ENCODE measurements at regions not wholly inside any gene's neighbourhood (a gene's known extent, or its start where the extent isn't known, plus 50 kb on each side); places are given as distances from the start of the nearest gene placed in this dataset.

DNA sequence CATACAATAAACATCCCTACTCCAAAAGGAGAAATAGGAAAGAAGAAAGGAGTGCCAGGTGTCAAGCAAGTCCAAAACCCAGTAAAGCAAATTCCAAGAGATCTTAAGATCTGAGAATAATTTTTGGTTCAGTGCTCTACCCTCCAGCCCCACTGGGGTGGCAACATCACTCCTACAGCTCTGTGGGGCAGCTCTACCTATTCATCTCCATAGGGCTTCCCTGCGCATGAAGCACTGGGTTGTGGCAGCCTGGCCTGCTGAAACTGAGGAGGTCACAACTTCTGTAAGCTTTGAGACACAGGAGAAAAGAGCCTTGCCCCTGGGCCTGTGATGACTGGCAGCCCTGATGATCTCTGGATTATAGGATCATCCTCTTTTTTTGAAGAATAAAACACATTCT is 378.2 kb upstream of the SOX14 start:
- Histone ChIP-seq H3F3A (ENCODE audit: low read depth) (no peaks in the 10 kb centered on the region), H3K4me3 (ENCODE audit: low read length, poor library complexity, severe bottlenecking) (no peak overlapping the region), H3K9me2 (replicated peaks; ENCODE audit: low read depth, low read length) (no peaks in the 10 kb centered on the region), H2AFZ (ENCODE audit: low read length) (no peak overlapping the region), H3K9me3 (ENCODE audit: insufficient read depth, low read depth, low read length) (no peaks in the 10 kb centered on the region), H3K36me3 (ENCODE audit: insufficient read depth, low read length) (no peaks in the 10 kb centered on the region), H4K20me1 (ENCODE audit: insufficient read depth, low read length, poor library complexity, severe bottlenecking) (no peaks in the 10 kb centered on the region), H3K9ac (ENCODE audit: low read depth, low read length, poor library complexity, severe bottlenecking) (no peak overlapping the region), H3K4me1 (ENCODE audit: insufficient read depth, low read length, poor library complexity, severe bottlenecking) (no peaks in the 10 kb centered on the region), H3K27me3 (ENCODE audit: insufficient read depth, low read length, poor library complexity, severe bottlenecking) (no peaks in the 10 kb centered on the region), H3K79me2 (ENCODE audit: insufficient read depth, low read length) (no peaks in the 10 kb centered on the region), H3K4me2 (ENCODE audit: low read depth, low read length, poor library complexity, severe bottlenecking) (no peak overlapping the region)
- no peak for TF ChIP-seq EZH2phosphoT487 (IDR thresholded peaks at IDR 0.05; ENCODE audit: borderline replicate concordance)
- TF ChIP-seq, protein P1, sequence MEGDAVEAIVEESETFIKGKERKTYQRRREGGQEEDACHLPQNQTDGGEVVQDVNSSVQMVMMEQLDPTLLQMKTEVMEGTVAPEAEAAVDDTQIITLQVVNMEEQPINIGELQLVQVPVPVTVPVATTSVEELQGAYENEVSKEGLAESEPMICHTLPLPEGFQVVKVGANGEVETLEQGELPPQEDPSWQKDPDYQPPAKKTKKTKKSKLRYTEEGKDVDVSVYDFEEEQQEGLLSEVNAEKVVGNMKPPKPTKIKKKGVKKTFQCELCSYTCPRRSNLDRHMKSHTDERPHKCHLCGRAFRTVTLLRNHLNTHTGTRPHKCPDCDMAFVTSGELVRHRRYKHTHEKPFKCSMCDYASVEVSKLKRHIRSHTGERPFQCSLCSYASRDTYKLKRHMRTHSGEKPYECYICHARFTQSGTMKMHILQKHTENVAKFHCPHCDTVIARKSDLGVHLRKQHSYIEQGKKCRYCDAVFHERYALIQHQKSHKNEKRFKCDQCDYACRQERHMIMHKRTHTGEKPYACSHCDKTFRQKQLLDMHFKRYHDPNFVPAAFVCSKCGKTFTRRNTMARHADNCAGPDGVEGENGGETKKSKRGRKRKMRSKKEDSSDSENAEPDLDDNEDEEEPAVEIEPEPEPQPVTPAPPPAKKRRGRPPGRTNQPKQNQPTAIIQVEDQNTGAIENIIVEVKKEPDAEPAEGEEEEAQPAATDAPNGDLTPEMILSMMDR (conservative IDR thresholded peaks at IDR 0.05; ENCODE audit: low read length): no peak

DNA sequence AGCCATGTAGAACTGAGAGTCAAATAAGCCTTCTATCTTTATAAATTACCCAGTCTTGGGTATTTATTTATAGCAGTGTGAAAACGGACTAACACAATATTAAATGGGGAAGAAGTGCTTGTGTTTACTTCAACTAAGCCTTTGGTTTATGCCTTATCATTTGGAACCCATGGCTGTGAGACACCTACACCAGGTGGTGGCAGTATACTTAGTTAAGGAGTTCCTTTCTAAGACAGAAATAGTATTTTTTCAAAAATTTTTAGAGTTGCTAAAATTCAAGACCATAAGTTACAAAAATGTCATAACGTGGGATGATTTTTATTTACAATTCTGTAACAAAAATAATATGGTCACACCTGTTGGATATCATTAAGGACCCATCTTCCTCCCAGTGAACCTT is 354.5 kb upstream of the SOX14 start:
- no peak overlapping the region for H3K4me3 ChIP-seq (ENCODE audit: low read length, poor library complexity, severe bottlenecking)
- H3K36me3 ChIP-seq (ENCODE audit: insufficient read depth, low read length): no peaks in the 10 kb centered on the region
- H3K4me2 ChIP-seq (ENCODE audit: low read depth, low read length, poor library complexity, severe bottlenecking): no peak overlapping the region
- no peaks in the 10 kb centered on the region for H3K9me2 ChIP-seq (replicated peaks; ENCODE audit: low read depth, low read length)
- H3K9me3 ChIP-seq (ENCODE audit: insufficient read depth, low read depth, low read length): no peaks in the 10 kb centered on the region
- H4K20me1 ChIP-seq (ENCODE audit: insufficient read depth, low read length, poor library complexity, severe bottlenecking): no peaks in the 10 kb centered on the region
- no peaks in the 10 kb centered on the region for H3K79me2 ChIP-seq (ENCODE audit: insufficient read depth, low read length)
- no peaks in the 10 kb centered on the region for H3K4me1 ChIP-seq (ENCODE audit: insufficient read depth, low read length, poor library complexity, severe bottlenecking)
- no peak for TF ChIP-seq EZH2phosphoT487 (IDR thresholded peaks at IDR 0.05; ENCODE audit: borderline replicate concordance)
- TF ChIP-seq, protein P1 (conservative IDR thresholded peaks at IDR 0.05; ENCODE audit: low read length): peak; percentile 33; the same call in 1 of the 2 replicates
- no peaks in the 10 kb centered on the region for H3F3A ChIP-seq (ENCODE audit: low read depth)
- H3K27me3 ChIP-seq (ENCODE audit: insufficient read depth, low read length, poor library complexity, severe bottlenecking): no peaks in the 10 kb centered on the region
- no peak overlapping the region for H3K9ac ChIP-seq (ENCODE audit: low read depth, low read length, poor library complexity, severe bottlenecking)
- no peak overlapping the region for H2AFZ ChIP-seq (ENCODE audit: low read length)

DNA sequence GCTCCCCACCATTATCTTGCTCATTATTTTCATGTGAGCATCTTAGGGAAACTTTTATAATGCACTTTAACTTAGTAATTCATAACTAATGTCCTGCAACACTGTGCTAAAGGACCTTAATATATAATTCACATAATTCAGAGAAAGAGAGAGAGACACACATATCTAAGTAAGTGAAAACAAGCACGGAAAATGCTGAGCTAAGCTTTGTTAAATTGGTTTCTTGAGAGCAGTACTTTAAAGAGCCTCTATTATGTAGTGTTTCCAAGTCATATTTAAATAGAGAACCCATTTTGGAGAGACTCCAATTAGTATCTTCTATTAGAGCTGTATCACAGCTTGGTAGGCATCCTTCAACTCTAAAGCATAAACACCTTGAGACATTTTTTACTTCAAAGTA is 354.1 kb upstream of the SOX14 start:
- H3K9ac ChIP-seq (ENCODE audit: low read depth, low read length, poor library complexity, severe bottlenecking): no peak overlapping the region
- no peaks in the 10 kb centered on the region for H3K4me1 ChIP-seq (ENCODE audit: insufficient read depth, low read length, poor library complexity, severe bottlenecking)
- no peak overlapping the region for H3K4me2 ChIP-seq (ENCODE audit: low read depth, low read length, poor library complexity, severe bottlenecking)
- no peaks in the 10 kb centered on the region for H3K9me3 ChIP-seq (ENCODE audit: insufficient read depth, low read depth, low read length)
- TF ChIP-seq, protein P1 (conservative IDR thresholded peaks at IDR 0.05; ENCODE audit: low read length): no peak
- no peak for TF ChIP-seq EZH2phosphoT487 (IDR thresholded peaks at IDR 0.05; ENCODE audit: borderline replicate concordance)
- H3K79me2 ChIP-seq (ENCODE audit: insufficient read depth, low read length): no peaks in the 10 kb centered on the region
- H3K4me3 ChIP-seq (ENCODE audit: low read length, poor library complexity, severe bottlenecking): no peak overlapping the region
- no peak overlapping the region for H2AFZ ChIP-seq (ENCODE audit: low read length)
- no peaks in the 10 kb centered on the region for H3K36me3 ChIP-seq (ENCODE audit: insufficient read depth, low read length)
- no peaks in the 10 kb centered on the region for H3K27me3 ChIP-seq (ENCODE audit: insufficient read depth, low read length, poor library complexity, severe bottlenecking)
- H3K9me2 ChIP-seq (replicated peaks; ENCODE audit: low read depth, low read length): no peaks in the 10 kb centered on the region
- no peaks in the 10 kb centered on the region for H3F3A ChIP-seq (ENCODE audit: low read depth)
- no peaks in the 10 kb centered on the region for H4K20me1 ChIP-seq (ENCODE audit: insufficient read depth, low read length, poor library complexity, severe bottlenecking)
